GM12865 (cell line): ENCODE measurements at regions not wholly inside any gene's neighbourhood (a gene's known extent, or its start where the extent isn't known, plus 50 kb on each side); places are given as distances from the start of the nearest gene placed in this dataset.

Experiments
- DNase-seq: peaks from one replicate; pipeline ENCODE4 v3.0.0; 2010; ENCODE audit warnings: low read depth
- H3K4me3 ChIP-seq: 2 replicates; pipeline ENCODE4 v1.5.1; 2011; ENCODE audit warnings: mild to moderate bottlenecking, low read depth, low read length, control low read depth
- CTCF ChIP-seq: IDR thresholded peaks from 2 replicates; pipeline ENCODE4 v1.5.1; 2011; ENCODE audit warnings: low read length, control low read depth, low read depth, inconsistent platforms; ENCODE audit not compliant: insufficient read depth; ENCODE audit errors: missing control alignments

GRCh38 chr3:128555098-128555825, 62.3 kb upstream of the GATA2 start:
- DNase-seq: no peak
- H3K4me3 ChIP-seq: no peak overlapping the region
- TF ChIP-seq CTCF: no peak

GRCh38 chr3:128554465-128555097, 61.6 kb upstream of the GATA2 start:
- no peak for TF ChIP-seq CTCF
- no peak for DNase-seq
- H3K4me3 ChIP-seq: no peak overlapping the region

GRCh38 chr3:128554100-128554464, 61.1 kb upstream of the GATA2 start:
- no peak for DNase-seq
- no peak overlapping the region for H3K4me3 ChIP-seq
- no peak for TF ChIP-seq CTCF

GRCh38 chr3:128553560-128553959, 60.6 kb upstream of the GATA2 start:
- TF ChIP-seq CTCF: no peak
- no peak overlapping the region for H3K4me3 ChIP-seq
- no peak for DNase-seq

GRCh38 chr3:128551867-128552266, 58.9 kb upstream of the GATA2 start:
- TF ChIP-seq CTCF: no peak
- no peak overlapping the region for H3K4me3 ChIP-seq
- DNase-seq: no peak

GRCh38 chr3:128551451-128551850, 58.5 kb upstream of the GATA2 start:
- no peak for DNase-seq
- no peak for TF ChIP-seq CTCF
- no peak overlapping the region for H3K4me3 ChIP-seq
